HG03457 (cell line): ENCODE measurements at regions not wholly inside any gene's neighbourhood (a gene's known extent, or its start where the extent isn't known, plus 50 kb on each side); places are given as distances from the start of the nearest gene placed in this dataset.
"Not testable (repeated sequence)": the region's sequence is repeated elsewhere in the genome, so short reads cannot be mapped to it uniquely, and the experiment has no call there.

Source experiments
- ATAC-seq: cut with Tn5 transposase; IDR thresholded peaks from one replicate; pipeline ENCODE4 v1.9.1; 2021; ENCODE audit warnings: moderate number of reproducible peaks; ENCODE audit not compliant: unreplicated experiment

DNA sequence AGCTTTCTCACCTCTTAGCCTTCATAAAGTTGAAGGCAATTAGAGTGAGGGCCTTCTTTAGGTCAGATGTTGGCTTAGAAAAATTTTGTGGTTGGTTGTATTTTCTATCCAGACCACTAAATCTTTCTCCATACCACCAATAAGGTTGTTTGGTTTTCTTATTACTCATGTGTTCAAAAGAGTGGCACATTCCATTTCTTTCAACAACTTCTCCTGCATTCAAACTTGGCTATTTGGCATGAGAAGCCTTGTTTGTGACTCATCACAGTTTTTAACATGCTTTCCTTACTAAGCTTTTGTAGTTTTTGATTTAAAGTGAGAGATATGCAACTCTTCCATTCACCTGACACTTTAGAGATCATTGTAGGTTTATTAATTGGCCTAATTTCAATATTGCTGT, 949.6 kb downstream of the TBC1D32 start:
- no peak for ATAC-seq

DNA sequence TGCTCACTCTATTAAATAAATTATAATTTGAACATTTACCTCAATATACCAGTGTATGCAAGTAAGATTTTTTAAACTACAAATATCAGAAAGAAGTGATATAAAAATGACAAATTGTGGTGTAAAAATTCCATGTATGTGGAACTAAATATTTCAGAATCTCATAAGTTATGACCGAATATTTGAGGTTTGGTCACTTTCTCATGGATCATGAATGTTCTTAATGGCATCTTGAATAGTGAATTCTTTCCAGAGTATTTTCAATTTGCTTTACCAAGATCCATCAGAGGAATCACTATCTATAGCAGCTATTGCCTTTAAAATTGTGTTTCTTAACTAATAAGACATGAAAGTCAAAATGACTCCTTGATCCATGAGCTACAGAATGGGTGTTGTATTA, 950.6 kb downstream of the TBC1D32 start:
- ATAC-seq, result no peak

DNA sequence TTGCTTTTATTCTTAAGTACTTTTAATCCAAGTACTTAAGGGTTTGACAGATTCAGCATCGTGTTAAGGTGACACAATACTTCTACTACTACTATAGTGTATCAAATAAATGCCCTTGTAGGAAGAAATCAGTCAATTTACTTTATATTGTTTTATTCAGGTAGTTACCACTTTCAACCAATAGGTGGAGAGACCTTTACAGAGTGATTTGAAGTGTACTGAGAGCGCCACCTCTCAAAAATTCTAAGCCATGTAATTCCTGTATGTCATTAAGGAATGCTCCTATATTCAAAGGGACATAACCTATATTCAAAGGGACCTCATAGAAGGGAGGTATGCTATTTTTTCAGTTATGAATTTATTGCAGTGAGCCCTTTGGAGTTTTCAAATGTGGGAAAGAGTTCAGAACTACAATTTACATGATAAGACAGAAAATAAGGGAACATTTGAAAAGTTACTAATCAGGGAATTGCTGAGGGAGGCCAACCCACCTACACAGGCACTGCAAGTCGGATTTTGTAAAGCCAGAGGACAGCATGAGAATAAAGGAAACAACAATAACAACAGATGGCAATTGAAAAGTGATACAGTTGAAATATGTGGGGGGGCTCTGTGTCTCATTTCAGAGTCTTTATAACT, 955.6 kb downstream of the TBC1D32 start:
- peak; percentile 82 for ATAC-seq

DNA sequence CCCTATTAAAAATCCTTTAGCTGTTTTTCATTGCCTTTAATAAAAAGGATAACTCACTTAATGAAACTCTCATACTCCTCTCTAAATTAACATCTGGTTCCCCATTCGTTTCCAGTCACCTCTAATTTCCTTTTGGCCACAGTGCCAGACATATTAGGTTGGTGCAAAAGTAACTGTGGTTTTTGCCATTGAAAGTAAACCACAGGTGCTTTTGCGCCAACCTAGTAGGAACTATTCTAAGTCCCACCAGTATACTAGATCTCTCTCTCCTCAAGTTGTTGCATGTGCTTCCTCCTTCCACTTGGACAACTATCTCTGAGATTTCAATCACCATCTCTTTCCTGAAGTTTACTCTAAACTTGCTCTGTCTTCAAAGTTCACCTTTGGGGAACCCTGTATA, 961.1 kb downstream of the TBC1D32 start:
- no peak for ATAC-seq

DNA sequence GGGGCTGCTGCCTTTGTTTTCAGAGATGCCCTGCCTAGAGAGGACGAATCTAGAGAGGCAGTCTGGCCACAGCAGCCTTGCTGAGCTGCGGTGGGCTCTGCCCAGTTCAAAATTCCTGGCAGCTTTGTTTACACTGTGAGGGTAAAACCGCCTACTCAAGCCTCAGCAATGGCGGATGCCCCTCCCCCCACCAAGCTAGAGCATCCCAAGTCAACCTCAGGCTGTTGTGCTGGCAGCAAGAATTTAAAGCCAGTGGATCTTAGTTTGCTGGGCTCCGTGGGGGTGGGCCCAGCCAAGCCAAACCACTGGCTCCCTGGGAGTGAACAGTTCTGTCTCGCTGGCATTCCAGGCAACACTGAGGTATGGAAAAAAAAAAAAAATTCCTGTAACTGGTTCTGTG, 970.9 kb downstream of the TBC1D32 start:
- no peak for ATAC-seq

DNA sequence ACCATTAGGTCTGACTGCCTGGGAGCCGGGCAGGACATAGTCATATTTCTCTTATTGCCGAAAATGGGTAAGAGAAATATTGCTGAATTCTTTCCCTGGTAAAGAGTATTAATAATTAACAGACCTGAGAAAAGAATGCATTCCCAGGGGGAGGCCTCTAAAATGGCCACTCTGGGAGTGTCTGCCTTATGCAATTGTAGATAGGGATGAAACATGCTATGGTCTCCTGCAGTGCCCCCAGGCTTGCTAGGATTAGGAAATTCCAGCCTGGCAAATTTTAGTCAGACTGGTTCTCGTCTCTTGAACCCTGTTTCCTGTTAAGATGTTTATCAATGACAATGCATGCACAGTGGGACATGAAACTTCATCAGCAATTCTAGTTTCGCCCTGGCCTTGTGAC, 975.7 kb downstream of the TBC1D32 start:
- ATAC-seq, result not testable (repeated sequence)

DNA sequence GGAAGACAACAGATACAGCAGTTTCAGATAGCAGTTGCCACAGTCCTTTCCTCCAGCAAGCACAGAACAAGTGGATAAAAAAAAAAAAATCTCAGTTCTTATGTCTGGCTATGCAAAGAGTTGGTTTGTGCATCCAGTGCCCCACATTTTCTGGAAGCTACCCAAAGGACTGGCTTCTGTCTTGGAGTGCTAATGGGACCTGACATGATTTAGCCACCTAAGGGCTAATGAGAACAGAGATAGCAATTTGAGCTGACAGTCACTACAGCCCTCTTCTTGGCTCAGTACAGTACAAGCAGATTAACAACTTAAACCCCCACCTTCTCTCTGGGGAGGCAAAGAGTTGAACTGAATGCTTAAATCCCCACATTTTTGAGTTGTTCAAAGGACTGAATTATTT, 976.8 kb downstream of the TBC1D32 start:
- ATAC-seq, result no peak

DNA sequence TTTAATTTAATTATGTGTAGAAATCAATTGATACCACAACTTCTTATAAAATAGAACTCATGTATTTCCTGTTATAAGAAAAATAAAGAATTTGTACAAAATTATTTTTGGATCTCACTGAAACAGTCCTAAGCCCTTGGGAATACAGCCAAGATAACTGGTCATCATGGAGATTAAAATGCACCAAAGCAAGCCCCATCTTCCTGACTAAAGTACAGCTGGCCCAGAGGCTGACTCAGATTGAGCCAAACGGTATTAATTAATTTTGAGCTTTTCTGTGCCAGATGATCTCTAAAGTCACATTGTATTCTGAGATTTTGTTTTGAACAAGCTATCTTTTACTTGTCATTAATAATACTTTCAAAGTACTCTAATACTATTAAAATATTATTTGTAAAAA, 978.5 kb downstream of the TBC1D32 start:
- no peak for ATAC-seq

DNA sequence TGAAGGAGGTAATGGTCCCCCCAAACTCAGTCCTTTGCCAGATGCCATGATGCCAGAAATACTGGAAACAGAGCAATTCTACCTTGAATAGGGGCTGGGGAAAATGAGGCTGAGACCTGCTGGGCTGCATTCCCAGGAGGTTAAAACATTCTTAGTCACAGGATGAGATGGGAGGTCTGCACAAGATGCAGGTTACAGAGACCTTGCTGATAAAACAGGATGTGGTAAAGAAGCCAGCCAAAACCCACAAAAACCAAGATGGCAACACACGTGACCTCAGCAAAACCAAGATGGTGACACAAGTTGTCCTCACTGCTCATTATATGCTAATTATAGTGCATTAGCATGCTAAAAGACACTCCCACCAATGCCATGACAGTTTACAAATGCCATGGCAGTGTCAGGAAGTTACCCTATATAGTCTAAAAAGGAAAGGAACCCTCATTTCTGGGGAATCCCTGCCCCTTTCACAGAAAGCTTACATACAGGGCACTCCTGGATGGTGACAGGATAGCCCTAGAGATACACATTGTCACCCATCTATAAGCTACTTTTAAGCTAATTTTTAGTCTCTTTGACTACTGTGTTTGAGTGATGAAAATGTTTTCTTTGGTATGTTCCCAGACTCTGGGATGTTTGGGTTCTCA, 979.7 kb downstream of the TBC1D32 start:
- no peak for ATAC-seq

DNA sequence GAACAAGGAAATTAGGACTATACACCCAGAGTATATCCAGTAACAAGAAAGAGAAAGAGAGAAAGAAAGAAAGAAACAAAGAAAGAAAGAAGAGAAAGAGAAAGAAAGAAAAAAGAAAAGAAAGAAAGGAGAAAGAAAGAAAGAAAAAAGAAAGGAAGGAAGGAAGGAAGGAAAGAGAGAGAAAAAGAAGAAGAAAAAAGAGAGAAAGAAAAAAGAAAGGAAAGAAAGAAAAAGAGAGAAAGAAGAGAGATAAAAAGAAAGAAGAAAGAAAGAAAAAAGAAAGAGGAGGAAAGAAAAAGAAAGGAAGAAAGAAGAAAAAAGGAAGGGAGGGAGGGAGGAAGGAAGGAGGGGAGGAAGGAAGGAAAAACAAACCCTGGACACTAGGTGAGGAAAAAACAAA, 981.8 kb downstream of the TBC1D32 start:
- no peak for ATAC-seq

DNA sequence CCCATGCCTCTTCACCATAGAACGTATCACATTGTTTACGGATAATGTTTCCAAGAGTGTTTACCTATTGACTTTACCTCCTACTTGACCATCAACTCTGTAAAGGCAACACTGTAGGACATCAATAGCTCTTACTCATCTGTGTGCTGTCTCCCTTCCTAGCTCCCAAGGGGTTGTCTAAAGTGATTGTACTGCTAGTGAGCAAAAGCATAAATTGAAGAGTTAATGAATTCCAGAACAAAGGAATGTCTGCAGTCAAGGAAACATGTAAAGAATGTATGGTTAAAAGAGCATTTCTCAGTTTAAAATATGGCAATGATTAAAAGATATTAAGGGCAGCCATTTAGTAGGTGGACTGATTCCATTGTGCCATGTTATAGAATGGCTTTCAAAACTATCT, 985.4 kb downstream of the TBC1D32 start:
- no peak for ATAC-seq

DNA sequence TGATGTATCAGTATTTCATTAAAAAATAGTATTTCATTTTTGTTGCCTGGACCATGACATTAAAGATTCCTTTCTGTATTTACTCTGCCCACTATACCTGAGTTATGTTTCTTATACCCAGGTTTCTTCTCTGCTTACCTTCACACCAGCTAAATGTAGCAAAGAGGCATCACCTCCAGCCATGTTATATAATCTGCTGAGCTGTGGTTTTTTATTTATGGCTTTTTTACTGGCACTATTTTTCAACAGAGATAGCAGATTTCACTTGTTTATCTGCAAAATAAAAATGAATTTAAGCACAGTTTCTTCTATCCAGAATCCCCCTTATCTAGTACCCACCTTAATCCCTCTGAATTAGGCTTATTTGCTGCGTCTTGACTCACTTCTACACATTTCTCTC, 979.0 kb upstream of the MAN1A1 start:
- no peak for ATAC-seq

DNA sequence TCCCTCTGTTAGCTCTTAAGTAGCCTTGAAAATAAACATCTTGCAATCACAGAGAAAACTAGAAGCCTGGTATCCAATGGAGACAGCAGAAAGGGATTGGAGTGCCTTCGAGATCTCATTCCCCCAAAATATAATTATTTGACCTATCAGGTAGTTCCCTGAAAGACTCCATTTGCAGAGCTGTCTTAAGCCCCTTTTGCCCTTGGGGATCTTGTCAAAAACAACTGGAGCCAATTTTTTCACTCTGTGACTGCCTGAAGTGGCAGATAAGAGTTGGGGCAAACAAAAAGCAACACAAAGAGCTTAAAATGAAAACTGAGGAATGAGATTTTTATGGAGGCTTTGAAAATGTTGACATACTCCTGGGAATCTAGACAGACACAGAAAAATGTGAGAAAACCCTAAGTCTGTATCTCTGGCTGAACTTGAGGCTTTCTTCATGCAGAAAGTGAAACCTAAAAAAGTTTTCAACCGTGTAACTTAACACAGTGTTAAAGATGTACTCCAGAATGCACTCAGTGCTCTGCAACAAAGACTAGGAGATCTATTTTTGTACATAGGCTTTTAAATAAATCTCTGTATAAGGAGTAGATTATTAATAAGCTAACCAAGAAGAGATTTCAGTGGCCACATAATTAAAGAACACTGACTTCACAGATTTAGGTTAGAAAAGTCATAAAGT, 971.1 kb upstream of the MAN1A1 start:
- peak; percentile 70 for ATAC-seq

DNA sequence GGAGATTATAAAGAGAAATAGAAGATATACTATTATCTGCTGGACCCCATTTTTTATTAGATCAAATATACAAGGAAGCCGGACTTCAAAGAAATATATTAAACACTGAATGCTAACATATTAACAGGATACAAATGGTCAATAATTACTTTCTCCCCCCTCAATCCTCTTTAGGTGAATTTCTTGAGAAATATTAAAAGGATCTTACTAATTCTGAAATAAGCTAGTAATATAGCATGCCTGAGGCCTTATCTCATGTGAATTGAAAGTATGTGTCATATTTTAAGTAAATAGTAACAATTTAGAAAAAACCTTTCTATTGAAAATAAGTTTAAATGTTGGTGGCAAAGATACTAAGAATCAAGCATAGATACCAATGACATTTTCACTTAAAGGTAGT, 954.7 kb upstream of the MAN1A1 start:
- no peak for ATAC-seq

DNA sequence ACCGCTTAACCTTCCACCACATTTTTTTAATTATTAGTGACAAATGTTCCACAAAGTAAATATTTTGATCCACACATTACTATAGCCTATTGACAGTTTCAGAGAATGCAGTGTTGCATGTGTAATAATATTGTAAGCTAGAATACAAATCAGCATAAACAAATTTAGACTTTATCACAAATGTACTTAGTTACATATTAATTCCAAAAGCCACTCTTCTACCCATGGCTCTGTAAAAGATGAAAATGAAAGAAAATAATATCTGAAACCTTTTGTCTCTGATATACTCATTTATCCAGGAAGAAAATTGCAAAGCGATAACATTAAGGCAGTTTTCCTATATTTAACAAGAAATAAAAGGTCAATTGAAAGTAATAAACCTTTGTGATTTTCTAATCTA, 954.0 kb upstream of the MAN1A1 start:
- ATAC-seq, result peak; percentile 50

DNA sequence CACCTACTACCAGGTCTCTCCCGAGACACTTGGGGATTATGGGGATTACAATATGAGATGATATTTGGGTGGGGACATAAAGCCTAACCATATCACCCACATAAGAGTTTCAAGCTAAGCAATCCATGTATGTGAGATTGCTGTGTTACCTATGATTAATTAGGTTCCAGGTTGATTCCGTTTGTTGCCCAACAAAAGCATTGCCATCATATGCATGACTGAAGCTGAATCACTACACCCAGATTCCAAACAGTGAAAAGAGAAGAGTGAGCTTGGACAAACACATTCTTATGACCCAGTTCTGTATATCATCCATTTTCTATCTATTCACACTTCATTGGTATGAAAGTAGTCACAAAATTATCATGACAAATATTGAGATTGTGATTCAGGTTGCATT, 952.5 kb upstream of the MAN1A1 start:
- ATAC-seq, result no peak

DNA sequence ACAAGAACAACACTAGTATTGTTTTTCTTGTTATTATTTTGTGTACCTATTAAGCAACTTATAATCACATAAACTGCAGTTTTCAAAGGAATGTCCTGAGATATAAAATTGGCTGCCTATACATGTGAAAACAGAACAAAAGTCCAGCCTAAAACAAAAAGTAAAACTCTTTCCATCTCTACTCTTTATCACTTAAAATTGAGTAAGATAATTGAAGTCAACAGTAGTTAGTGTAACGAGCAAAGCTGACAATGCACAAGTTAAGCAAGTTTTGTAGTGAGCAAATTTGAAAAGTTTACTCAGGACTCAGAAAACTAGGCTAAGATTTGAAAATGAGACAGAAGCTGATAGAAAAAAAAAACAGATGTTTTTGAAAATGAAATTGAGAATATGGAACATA, 941.4 kb upstream of the MAN1A1 start:
- ATAC-seq, result no peak

DNA sequence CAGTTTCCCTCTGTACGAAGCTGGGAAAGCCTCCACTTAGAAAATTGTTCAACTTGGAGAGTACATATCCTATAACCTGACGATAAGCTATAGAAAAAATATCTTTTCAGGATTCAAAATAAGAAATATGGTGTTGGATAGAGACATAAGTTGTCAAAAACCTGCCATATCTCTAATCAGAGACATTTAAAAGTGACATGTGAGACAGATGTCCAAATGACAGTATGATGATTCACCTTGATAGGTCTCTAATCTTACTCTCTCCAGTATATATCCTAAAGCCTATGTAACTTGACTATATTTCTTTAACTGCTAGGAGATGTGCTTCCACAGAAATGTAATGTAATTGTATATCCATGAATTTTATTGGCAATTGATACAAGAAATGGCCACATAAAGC, 932.4 kb upstream of the MAN1A1 start:
- ATAC-seq, result no peak

DNA sequence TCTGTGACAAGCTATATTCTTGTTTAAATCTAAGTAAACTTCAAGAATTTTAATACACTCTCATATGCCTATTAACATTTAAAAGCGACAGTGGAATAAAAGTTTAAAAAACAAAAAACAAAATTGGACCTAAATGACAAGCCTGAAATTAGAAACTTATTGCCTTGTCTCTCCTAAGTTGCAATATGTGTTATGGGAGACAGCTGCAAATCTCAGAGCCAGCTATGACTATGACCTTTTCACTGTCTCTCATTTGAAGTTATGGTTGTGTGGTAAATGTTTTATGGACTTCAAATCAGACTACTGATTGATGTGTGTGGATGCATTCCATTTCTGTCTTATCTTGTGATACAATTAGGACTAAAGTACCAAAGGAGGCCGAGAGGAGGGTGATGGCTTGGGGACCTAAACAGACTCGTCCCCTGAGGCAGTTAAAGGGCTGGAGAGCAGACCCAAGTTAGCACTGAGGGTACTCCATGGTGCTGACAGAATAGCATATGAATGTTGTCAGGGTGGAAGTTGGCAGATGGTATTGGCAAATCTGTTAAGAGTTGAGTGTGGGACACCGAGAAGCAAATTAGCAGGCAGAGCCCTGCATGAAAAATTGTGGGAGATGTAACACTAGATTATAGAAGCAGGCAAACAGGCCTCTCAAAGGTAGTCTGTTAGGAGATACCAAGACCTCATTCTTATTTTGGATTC, 930.1 kb upstream of the MAN1A1 start:
- ATAC-seq, result no peak

DNA sequence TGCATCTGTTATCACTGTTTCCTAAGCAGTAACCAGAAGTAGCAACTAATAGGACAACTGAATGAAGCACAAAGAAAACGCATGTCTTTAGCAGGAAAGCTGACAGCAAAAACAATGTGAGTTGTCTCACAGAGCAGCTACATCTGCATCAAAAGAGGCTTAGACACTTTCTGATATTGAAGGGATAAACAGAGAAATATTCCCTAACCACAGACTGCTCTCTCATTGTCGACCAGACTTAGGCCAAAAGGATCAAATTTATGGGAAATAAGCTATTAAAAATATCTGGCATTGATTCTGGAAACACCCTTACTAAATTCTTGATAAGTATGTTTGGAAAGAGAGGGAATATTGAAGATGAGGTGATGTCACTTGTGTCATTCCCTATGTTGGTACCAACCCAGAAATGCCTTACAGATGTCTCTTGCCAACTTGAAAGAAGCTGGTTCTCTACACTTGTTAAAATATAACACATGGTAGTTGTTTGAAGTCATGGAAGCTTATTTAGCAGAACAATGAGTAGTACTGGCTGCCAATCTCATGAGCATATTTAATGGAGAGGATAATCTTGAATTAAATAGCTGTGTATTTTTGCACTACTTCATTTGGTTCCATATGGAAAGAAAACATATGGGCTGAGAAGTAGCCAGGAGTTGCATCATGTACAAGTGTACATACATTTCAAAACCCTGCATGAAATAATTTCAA, 929.3 kb upstream of the MAN1A1 start:
- no peak for ATAC-seq

DNA sequence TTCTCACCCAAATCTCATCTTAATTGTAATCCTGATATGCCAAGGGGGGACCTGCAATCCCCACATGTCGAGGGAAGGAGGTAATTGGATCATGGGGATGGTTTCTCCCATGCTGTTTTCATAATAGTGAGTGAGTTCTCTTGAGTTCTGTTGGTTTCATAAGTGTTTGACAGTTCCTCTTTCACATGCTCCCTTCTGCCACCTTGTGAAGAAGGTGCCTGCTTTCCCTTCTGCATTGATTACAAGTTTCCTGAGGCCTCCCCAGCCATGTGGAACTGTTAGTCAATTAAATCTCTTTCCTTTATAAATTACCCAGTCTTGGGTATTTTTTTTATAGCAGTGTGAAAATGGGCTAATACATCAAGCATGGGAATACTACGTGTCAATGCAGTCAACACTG, 925.0 kb upstream of the MAN1A1 start:
- no peak for ATAC-seq
